Testis (tissue), 2 donors: ENCODE measurements at regions not wholly inside any gene's neighbourhood (a gene's known extent, or its start where the extent isn't known, plus 50 kb on each side); places are given as distances from the start of the nearest gene placed in this dataset.

ENCODE experiments used
- DNase-seq: peaks from one replicate; pipeline ENCODE4 v3.0.0-alpha.2; 2019
- H3K27ac ChIP-seq, 2 donors: fragments of 200-600 bp; sonication (generic); one replicate each; pipeline ENCODE4 v1.5.1; 2019
- H3K27me3 ChIP-seq: fragments of 200-600 bp; sonication (generic); one replicate; pipeline ENCODE4 v1.5.1; 2019
- H3K36me3 ChIP-seq: fragments of 200-600 bp; sonication (generic); one replicate; pipeline ENCODE4 v1.5.1; 2017; ENCODE audit warnings: low read depth; ENCODE audit errors: missing control alignments
- H3K4me1 ChIP-seq: fragments of 200-600 bp; sonication (generic); one replicate; pipeline ENCODE4 v1.5.1; 2019
- H3K4me3 ChIP-seq, 2 donors: fragments of 200-600 bp; sonication (generic); one replicate each; pipeline ENCODE4 v1.5.1; 2017 to 2019
- H3K9me3 ChIP-seq: fragments of 200-600 bp; sonication (generic); one replicate; pipeline ENCODE4 v1.5.1; 2017
- POLR2A ChIP-seq: fragments of 450-650 bp; IDR thresholded peaks from one replicate; pipeline ENCODE4 v1.6.1; 2017; ENCODE audit warnings: antibody characterized with exemption, mild to moderate bottlenecking, moderate library complexity
- whole genome bisulfite sequencing, 2 donors: methylation state at CpG; one replicate each; pipeline ENCODE4 v1.1.5; 2018; 5-methylcytosine and 5-hydroxymethylcytosine counted together
- intact Hi-C: fragments of 100-400 bp; cut with DNase I; formaldehyde crosslinking; loops from one replicate; pipeline ENCODE4 v1.15.1; 2023; ENCODE audit warnings: low total_unique reads
- TF ChIP-seq, protein P1 (sequence below), 3 experiments: fragments of 450-650 bp in 2 of 3; fragments of 200-600 bp in 1 of 3; sonication (generic) in 1 of 3; IDR thresholded peaks; one replicate each; pipeline ENCODE4 v1.5.1; 2016 to 2019; ENCODE audit warnings: antibody characterized with exemption in 3 of 3, mild to moderate bottlenecking in 2 of 3, moderate library complexity in 1 of 3

DNA sequence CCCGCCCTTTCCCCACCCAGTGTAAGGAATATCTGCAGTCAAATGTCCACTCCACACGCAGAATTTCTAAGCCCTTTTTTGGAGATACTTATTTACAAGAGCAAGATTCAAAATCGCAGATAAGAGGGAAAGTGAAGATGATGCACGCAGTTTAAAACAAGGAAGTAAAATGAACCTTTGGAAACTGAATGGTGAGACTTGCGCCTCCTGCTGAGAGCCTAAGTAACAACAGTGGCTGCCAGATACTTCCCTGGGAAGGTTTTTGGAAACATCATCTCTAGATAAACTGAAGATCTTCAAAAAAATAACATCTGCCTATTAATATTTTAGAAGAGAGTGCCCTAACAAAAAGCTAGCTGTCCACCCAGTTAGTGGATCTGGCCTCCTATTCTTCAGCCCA lies 963.1 kb upstream of the FAT3 start:
- intact Hi-C loops, result no loop called here
- no peaks in the 10 kb centered on the region for H3K27me3 ChIP-seq
- TF ChIP-seq POLR2A, result no peak
- TF ChIP-seq, protein P1, sequence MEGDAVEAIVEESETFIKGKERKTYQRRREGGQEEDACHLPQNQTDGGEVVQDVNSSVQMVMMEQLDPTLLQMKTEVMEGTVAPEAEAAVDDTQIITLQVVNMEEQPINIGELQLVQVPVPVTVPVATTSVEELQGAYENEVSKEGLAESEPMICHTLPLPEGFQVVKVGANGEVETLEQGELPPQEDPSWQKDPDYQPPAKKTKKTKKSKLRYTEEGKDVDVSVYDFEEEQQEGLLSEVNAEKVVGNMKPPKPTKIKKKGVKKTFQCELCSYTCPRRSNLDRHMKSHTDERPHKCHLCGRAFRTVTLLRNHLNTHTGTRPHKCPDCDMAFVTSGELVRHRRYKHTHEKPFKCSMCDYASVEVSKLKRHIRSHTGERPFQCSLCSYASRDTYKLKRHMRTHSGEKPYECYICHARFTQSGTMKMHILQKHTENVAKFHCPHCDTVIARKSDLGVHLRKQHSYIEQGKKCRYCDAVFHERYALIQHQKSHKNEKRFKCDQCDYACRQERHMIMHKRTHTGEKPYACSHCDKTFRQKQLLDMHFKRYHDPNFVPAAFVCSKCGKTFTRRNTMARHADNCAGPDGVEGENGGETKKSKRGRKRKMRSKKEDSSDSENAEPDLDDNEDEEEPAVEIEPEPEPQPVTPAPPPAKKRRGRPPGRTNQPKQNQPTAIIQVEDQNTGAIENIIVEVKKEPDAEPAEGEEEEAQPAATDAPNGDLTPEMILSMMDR (IDR thresholded peaks at IDR 0.05), result no peak
- H3K9me3 ChIP-seq, result no peaks in the 10 kb centered on the region
- no peak overlapping the region for H3K27ac ChIP-seq
- H3K36me3 ChIP-seq, result no peaks in the 10 kb centered on the region
- H3K4me3 ChIP-seq, result no peak overlapping the region
- no peak for DNase-seq
- 52 to 56% methylated on average over 5 of the region's 5 CpGs for WGBS, 2 donors
- H3K4me1 ChIP-seq, result no peaks in the 10 kb centered on the region

DNA sequence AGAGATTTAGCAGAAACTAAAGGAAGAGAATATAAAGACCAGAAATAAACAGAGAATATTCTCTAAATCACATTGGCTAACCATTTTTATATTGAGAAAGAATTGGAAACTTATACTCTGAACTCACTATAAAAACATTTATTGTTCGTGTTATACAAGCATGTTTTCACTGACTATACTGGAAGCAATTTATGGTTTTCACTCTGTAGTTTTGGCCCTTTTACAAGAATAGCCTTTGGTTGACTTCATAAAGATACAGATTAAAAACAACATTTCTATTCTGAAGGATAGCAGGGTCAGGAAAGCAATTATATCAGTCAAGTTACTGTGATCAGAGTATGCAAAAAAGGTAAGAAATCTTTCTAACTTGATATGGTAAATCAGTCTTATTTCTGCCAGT lies 965.7 kb upstream of the FAT3 start:
- H3K27ac ChIP-seq, result no peak overlapping the region
- intact Hi-C loops, result no loop called here
- no peak for DNase-seq
- H3K27me3 ChIP-seq, result no peaks in the 10 kb centered on the region
- 78 to 81% methylated on average over 1 of the region's 1 CpG for WGBS, 2 donors
- TF ChIP-seq, protein P1 (IDR thresholded peaks at IDR 0.05), result no peak
- no peak for TF ChIP-seq POLR2A
- no peaks in the 10 kb centered on the region for H3K4me1 ChIP-seq
- H3K9me3 ChIP-seq, result no peaks in the 10 kb centered on the region
- H3K36me3 ChIP-seq, result no peaks in the 10 kb centered on the region
- no peak overlapping the region for H3K4me3 ChIP-seq

DNA sequence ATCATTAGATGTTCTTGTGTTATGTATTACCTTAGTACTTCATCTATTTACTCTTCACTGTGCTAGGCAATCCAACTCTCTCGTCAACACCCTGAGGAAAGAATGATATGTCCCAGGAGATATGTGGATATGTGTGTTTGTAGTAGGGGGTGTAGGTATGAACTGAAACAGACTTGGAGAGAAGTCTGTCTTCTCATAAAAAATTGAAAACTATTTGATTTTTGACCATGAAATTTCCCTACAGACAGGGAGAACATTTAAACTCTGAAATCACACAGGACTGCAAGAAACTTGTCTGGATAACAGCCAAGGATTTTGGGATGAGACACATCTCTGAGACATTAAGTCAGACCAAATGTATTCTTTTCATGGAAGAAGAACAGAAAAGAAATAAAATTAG lies 967.0 kb upstream of the FAT3 start:
- intact Hi-C loops, result no loop called here
- no peaks in the 10 kb centered on the region for H3K4me1 ChIP-seq
- H3K36me3 ChIP-seq, result no peaks in the 10 kb centered on the region
- H3K4me3 ChIP-seq, result no peak overlapping the region
- no peak for TF ChIP-seq POLR2A
- TF ChIP-seq, protein P1 (IDR thresholded peaks at IDR 0.05), result no peak
- no peaks in the 10 kb centered on the region for H3K27me3 ChIP-seq
- no peak overlapping the region for H3K27ac ChIP-seq
- WGBS, 2 donors, result 54 to 71% methylated on average over 1 of the region's 1 CpG
- no peaks in the 10 kb centered on the region for H3K9me3 ChIP-seq
- DNase-seq, result no peak

DNA sequence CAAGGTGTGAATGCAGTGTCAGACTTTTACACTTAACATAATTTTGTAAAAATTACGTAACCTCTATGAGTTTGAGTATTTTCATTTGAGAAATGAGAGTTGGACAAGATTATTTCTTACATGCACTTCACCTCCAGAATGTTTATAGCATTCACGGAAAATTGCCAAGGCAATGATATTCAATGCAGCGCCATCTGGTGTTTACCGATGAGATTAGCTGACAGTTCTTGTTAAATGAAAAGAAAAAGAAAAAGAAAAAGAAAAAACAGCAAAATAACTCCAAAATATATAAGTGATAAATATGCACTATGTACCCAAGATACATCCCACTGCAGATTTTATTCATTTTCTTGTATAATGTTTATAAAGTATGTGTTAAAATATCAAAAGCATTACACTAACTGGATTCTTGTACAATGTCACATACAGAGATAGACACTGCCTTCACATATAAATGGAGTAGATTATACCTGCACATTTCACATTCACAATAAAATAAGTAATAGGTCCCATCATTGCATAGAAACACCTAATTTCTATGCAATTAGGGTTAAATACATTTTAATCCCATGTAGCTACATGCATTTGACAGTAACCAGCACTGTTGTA lies 976.3 kb upstream of the FAT3 start:
- Histone ChIP-seq H3K4me1 (no peaks in the 10 kb centered on the region), H3K4me3 (no peak overlapping the region), H3K36me3 (no peaks in the 10 kb centered on the region), H3K27me3 (no peaks in the 10 kb centered on the region), H3K27ac (no peak overlapping the region), H3K9me3 (no peaks in the 10 kb centered on the region)
- intact Hi-C loops, result no loop called here
- no peak for TF ChIP-seq POLR2A
- TF ChIP-seq, protein P1 (IDR thresholded peaks at IDR 0.05), result peak; percentile 50 to 62 (median 52)
- DNase-seq, result peak; percentile 63
- 18% methylated on average over 4 of the region's 4 CpGs for WGBS, 2 donors

DNA sequence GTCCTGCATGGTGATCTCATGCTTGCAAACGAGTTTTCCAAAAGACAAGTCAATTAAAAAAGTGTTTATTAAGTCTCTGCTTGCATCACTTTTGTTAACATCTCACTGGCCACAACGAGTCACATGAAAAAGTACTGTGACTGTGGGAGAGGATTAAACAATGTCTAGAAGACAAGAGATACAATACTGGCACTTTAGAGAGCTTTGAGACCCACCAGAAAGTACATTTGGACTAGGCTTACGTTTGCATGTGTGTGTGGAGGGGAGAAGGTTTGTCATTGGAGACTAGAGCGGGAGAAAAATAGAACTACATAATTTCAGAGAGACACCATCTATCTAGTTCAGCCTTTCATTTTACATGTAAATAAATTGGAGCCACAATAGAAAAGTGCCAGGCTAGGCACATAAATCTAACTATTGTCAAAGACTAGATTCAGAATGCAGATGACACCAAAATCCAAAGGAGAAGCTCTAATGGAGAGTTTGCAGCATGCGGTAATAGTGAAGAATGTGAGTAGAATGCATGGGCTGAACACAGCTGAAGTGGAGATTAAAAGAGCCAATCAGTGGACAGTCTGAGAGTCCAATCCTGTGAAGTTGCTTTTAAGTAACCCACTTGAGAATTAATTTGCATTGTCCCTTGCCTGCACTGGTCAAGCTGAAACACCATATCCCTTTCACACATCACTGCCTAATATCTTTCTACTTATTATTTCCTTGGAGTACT lies 977.4 kb upstream of the FAT3 start:
- whole genome bisulfite sequencing, 2 donors, result 78 to 80% methylated on average over 5 of the region's 5 CpGs
- no peaks in the 10 kb centered on the region for H3K9me3 ChIP-seq
- no peak overlapping the region for H3K4me3 ChIP-seq
- H3K27ac ChIP-seq, result no peak overlapping the region
- TF ChIP-seq POLR2A, result no peak
- TF ChIP-seq, protein P1 (IDR thresholded peaks at IDR 0.05), result no peak
- H3K27me3 ChIP-seq, result no peaks in the 10 kb centered on the region
- no peaks in the 10 kb centered on the region for H3K4me1 ChIP-seq
- intact Hi-C loops, result no loop called here
- no peak for DNase-seq
- no peaks in the 10 kb centered on the region for H3K36me3 ChIP-seq
